ENCODE measurements at regions not wholly inside any gene's neighbourhood (a gene's known extent, or its start where the extent isn't known, plus 50 kb on each side); places are given as distances from the start of the nearest gene placed in this dataset.

GRCh38 chr6:149259753-149260152 is 57.8 kb upstream of the TAB2 start (continued):
- no peak for TF ChIP-seq REST (IDR thresholded peaks at IDR 0.05; ENCODE audit: unreplicated experiment)
- no peak for TF ChIP-seq ETS1 (IDR thresholded peaks at IDR 0.05)
- TF ChIP-seq NANOG (IDR thresholded peaks at IDR 0.05; ENCODE audit: borderline replicate concordance) = no peak
- TF ChIP-seq POLR2AphosphoS5 (IDR thresholded peaks at IDR 0.05; ENCODE audit: low read depth) = no peak
- TF ChIP-seq JUNB (IDR thresholded peaks at IDR 0.05; ENCODE audit: unreplicated experiment) = no peak

GRCh38 chr6:149260214-149260874 is 57.2 kb upstream of the TAB2 start:
- no peaks in the 10 kb centered on the region for H4K20me1 ChIP-seq (replicated peaks; ENCODE audit: insufficient read depth)
- Mint-ChIP-seq H3K27me3 (ENCODE audit: insufficient read depth, low read depth, poor library complexity) (peaks cover 5% of the 10 kb centered on the region), H3K36me3 (ENCODE audit: low read depth) (no peaks in the 10 kb centered on the region), H3K9me3 (no peaks in the 10 kb centered on the region), H3K27ac (no peak overlapping the region), H3K4me3 (no peak overlapping the region), H3K4me1 (no peaks in the 10 kb centered on the region)
- DNase-seq (ENCODE audit: low spot score) = no peak
- no peaks in the 10 kb centered on the region for H3F3A ChIP-seq (replicated peaks; ENCODE audit: low read depth)
- 0 out of 2 replicates have a peak, but pooled peaks cover 3% of the 10 kb centered on the region for H3K9me2 ChIP-seq (ENCODE audit: insufficient read depth)
- no peak overlapping the region for H3K4me2 ChIP-seq
- ATAC-seq = no peak
- H3K4me1 ChIP-seq (ENCODE audit: insufficient read depth) = no peaks in the 10 kb centered on the region
- no peak overlapping the region for H3K4me3 ChIP-seq
- H3K27ac ChIP-seq (ENCODE audit: low read depth) = no peak overlapping the region
- H3K79me2 ChIP-seq (replicated peaks; ENCODE audit: insufficient read depth) = no peaks in the 10 kb centered on the region
- H2AFZ ChIP-seq = peak overlapping the region; percentile 52; the same call in 1 of the 2 replicates
- H3K36me3 ChIP-seq (ENCODE audit: insufficient read depth) = no peaks in the 10 kb centered on the region
- H3K27me3 ChIP-seq (ENCODE audit: insufficient read depth) = no peaks in the 10 kb centered on the region
- TF ChIP-seq ZNF114 (CRISPR knock-in tag; IDR thresholded peaks at IDR 0.05) (no peak), POLR2AphosphoS5 (IDR thresholded peaks at IDR 0.05; ENCODE audit: low read depth) (no peak), EZH2phosphoT487 (IDR thresholded peaks at IDR 0.05; ENCODE audit: unreplicated experiment) (no peak), CTCF (conservative IDR thresholded peaks at IDR 0.05; ENCODE audit: low read depth in 2 of 2) (no peak), ZNF462 (CRISPR knock-in tag; IDR thresholded peaks at IDR 0.05) (no peak), ZNF331 (CRISPR knock-in tag; IDR thresholded peaks at IDR 0.05; ENCODE audit: low read depth) (no peak), JUNB (IDR thresholded peaks at IDR 0.05; ENCODE audit: unreplicated experiment) (no peak), STAT1 (IDR thresholded peaks at IDR 0.05; ENCODE audit: unreplicated experiment) (no peak), ETS1 (IDR thresholded peaks at IDR 0.05) (no peak)
